Body of pancreas (tissue), 4 donors: ENCODE measurements at regions not wholly inside any gene's neighbourhood (a gene's known extent, or its start where the extent isn't known, plus 50 kb on each side); places are given as distances from the start of the nearest gene placed in this dataset.

Experiments used
- ATAC-seq: fragments of 150-250 bp; one replicate; pipeline ENCODE4 v1.9.1; 2016
- DNase-seq, 4 donors: peaks; one replicate each; pipeline ENCODE4 v3.0.0-alpha.2; 2019
- H3K27ac ChIP-seq, 4 donors: fragments of 200-600 bp; sonication (generic); 1 replicate in 3 of 4; 2 replicates in 1 of 4; pipeline versions ENCODE4 v1.5.1 to v1.6.1; 2016 to 2019; ENCODE audit warnings: mild to moderate bottlenecking in 1 of 4, mixed read lengths in 1 of 4, moderate library complexity in 1 of 4
- H3K27me3 ChIP-seq, 2 donors: fragments of 200-600 bp; sonication (generic); one replicate each; pipeline ENCODE4 v1.6.0; 2016; ENCODE audit warnings: mild to moderate bottlenecking in 1 of 2
- H3K36me3 ChIP-seq, 2 donors: fragments of 200-600 bp; sonication (generic); replicated peaks in 1 of 2; 2 replicates each; pipeline ENCODE4 v1.5.1; 2016; ENCODE audit warnings: low read depth in 2 of 2; ENCODE audit not compliant: insufficient read depth in 1 of 2
- H3K4me1 ChIP-seq: fragments of 200-600 bp; sonication (generic); one replicate; pipeline ENCODE4 v1.6.0; 2016
- H3K4me3 ChIP-seq, 2 donors: fragments of 200-600 bp; sonication (generic); 1 replicate in 1 of 2; 2 replicates in 1 of 2; pipeline ENCODE4 v1.5.1; 2016 to 2019
- H3K9me3 ChIP-seq, 3 donors: fragments of 200-600 bp; sonication (generic); 1 replicate in 2 of 3; 2 replicates in 1 of 3; pipeline ENCODE4 v1.5.1; 2016
- CTCF ChIP-seq, 7 experiments: fragments of 450-650 bp in 4 of 7; fragments of 200-600 bp in 3 of 7; sonication (generic) in 3 of 7; IDR thresholded peaks; one replicate each; pipeline ENCODE4 v1.5.1; 2016 to 2019; ENCODE audit warnings: antibody characterized with exemption in 7 of 7
- POLR2A ChIP-seq, 3 donors: fragments of 450-650 bp; IDR thresholded peaks; one replicate each; pipeline ENCODE4 v1.6.1; 2016; ENCODE audit warnings: antibody characterized with exemption in 3 of 3, mild to moderate bottlenecking in 2 of 3
- WGBS, 2 donors: methylation state at CpG; one replicate each; pipeline ENCODE4 v1.1.5; 2017; 5-methylcytosine and 5-hydroxymethylcytosine counted together
- intact Hi-C: fragments of 100-400 bp; cut with DNase I; formaldehyde crosslinking; loops from one replicate; pipeline ENCODE4 v1.15.1; 2023

DNA sequence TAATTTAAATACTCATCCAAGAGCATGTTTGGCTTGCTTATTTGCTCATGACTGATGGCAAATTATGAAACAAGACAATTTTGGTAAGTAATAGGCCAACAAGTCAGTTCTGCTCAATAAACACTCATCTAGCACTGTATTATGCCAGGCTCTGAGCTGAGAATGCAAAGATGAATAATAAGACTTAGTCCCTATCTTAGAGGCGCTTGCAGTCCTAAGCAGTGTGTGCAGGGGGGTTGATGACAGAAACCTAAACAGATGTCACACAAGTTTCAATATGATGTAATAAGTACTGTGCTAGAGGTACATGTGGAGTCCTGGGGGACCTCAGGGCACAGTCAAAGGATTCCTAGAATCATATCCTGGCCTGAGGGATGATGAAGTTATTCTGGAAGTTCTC is 287.6 kb upstream of the ADRA1B start:
- DNase-seq (no peak), ATAC-seq (no peak)
- no peaks in the 10 kb centered on the region for H3K4me1 ChIP-seq
- TF ChIP-seq POLR2A (IDR thresholded peaks at IDR 0.05) = no peak
- no peak for TF ChIP-seq CTCF (IDR thresholded peaks at IDR 0.05)
- no peaks in the 10 kb centered on the region for H3K36me3 ChIP-seq
- H3K9me3 ChIP-seq = no peaks in the 10 kb centered on the region
- 59 to 91% methylated on average over 1 of the region's 1 CpG for whole genome bisulfite sequencing, 2 donors
- H3K4me3 ChIP-seq = no peak overlapping the region
- no peak overlapping the region for H3K27ac ChIP-seq
- intact Hi-C loops = no loop called here
- H3K27me3 ChIP-seq = no peaks in the 10 kb centered on the region

DNA sequence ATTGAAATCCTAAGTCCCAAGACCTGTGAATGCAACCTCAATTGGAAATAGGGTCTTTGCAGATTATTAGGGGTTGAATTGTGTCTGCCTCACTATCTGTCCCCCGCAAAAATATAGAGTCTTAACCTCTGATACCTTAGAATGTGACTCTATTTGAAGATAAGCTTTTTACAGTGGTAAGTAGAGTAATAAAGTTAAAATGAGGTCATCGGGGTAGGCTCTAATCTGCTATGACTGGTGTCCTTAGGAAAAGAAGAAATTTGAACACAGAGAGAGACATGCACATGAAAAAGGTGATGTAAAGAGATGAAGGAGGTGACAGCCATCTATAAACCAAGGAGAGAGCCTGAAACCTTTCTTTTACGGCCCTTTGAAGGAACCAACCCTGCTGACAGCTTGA is 287.1 kb upstream of the ADRA1B start:
- H3K4me3 ChIP-seq = no peak overlapping the region
- no peak for ATAC-seq
- no peaks in the 10 kb centered on the region for H3K9me3 ChIP-seq
- 61 to 77% methylated on average over 3 of the region's 3 CpGs for WGBS, 2 donors
- no peaks in the 10 kb centered on the region for H3K36me3 ChIP-seq
- no peak for TF ChIP-seq CTCF (IDR thresholded peaks at IDR 0.05)
- no peak for TF ChIP-seq POLR2A (IDR thresholded peaks at IDR 0.05)
- intact Hi-C loops = no loop called here
- DNase-seq = no peak
- H3K27me3 ChIP-seq = no peaks in the 10 kb centered on the region
- H3K4me1 ChIP-seq = no peaks in the 10 kb centered on the region
- H3K27ac ChIP-seq = no peak overlapping the region

DNA sequence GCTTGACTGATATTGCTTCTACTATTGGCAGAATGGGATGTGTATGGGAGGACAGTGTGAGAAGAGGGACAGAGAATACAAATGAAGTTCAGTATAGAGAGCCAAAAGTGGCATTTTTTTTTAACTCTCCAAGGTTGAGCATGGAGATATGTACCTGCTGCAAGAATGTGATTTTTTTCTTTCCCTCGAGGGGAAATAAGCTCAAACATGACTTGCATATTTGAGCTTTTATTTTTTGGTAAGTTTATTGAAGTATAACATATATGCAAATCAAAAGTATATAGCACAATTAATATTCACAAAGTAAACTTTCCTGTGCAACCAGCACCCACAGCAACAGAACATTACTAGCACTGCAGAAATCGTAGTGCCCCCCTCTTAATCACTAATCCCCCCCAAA is 285.7 kb upstream of the ADRA1B start:
- DNase-seq (no peak), ATAC-seq (no peak)
- TF ChIP-seq CTCF (IDR thresholded peaks at IDR 0.05) = no peak
- no peak for TF ChIP-seq POLR2A (IDR thresholded peaks at IDR 0.05)
- no peaks in the 10 kb centered on the region for H3K27me3 ChIP-seq
- H3K36me3 ChIP-seq = no peaks in the 10 kb centered on the region
- intact Hi-C loops = no loop called here
- no peaks in the 10 kb centered on the region for H3K9me3 ChIP-seq
- no peak overlapping the region for H3K27ac ChIP-seq
- H3K4me3 ChIP-seq = no peak overlapping the region
- H3K4me1 ChIP-seq = no peaks in the 10 kb centered on the region
- 22 to 47% methylated on average over 2 of the region's 2 CpGs for WGBS, 2 donors

DNA sequence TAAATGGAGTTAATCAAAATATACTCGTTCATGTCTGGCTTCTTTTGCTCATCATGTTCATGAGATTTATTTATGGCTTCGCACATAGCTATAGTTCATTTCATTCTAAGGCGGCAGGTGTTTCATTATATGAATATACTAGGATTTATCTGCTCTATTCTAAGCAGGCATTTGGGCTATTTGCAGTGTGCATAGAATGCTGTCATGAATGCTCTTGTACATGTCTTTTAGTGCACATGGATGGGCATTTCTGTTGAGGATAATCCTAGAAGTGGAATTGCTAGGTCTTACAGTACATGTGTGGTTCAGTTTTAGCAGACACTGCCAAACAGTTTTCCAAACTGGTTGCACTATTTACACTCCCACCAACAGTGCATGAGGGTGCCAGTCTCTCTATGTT is 285.3 kb upstream of the ADRA1B start:
- H3K27ac ChIP-seq = no peak overlapping the region
- ATAC-seq (no peak), DNase-seq (no peak)
- H3K9me3 ChIP-seq = no peaks in the 10 kb centered on the region
- H3K4me1 ChIP-seq = no peaks in the 10 kb centered on the region
- no peaks in the 10 kb centered on the region for H3K27me3 ChIP-seq
- intact Hi-C loops = no loop called here
- no peak overlapping the region for H3K4me3 ChIP-seq
- TF ChIP-seq POLR2A (IDR thresholded peaks at IDR 0.05) = no peak
- TF ChIP-seq CTCF (IDR thresholded peaks at IDR 0.05) = no peak
- WGBS, 2 donors = 54 to 71% methylated on average over 3 of the region's 3 CpGs
- no peaks in the 10 kb centered on the region for H3K36me3 ChIP-seq

DNA sequence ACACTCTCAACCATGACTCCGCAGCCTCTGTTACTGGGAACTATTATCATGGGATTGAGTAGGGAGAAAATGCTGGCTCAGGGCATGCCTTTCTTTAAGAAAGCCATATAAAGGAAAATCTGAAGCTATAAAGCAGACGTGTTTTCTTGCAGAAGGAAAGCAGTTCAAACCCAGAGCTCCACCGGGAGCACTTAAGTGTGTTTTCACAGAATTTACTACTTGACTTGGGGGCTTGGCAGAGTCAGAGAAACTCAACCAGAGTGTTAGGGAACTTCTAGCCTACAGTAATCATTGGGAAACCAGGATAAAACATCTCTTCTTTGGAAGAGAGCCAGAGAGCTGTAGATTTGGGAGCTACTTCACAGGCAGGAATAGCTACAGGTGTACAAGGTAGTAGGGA is 283.4 kb upstream of the ADRA1B start:
- Histone ChIP-seq H3K9me3 (no peaks in the 10 kb centered on the region), H3K36me3 (no peaks in the 10 kb centered on the region), H3K27ac (no peak overlapping the region), H3K4me1 (no peaks in the 10 kb centered on the region), H3K4me3 (no peak overlapping the region), H3K27me3 (no peaks in the 10 kb centered on the region)
- DNase-seq (no peak), ATAC-seq (no peak)
- 76 to 79% methylated on average over 3 of the region's 3 CpGs for WGBS, 2 donors
- intact Hi-C loops = no loop called here
- TF ChIP-seq POLR2A (IDR thresholded peaks at IDR 0.05) (no peak), CTCF (IDR thresholded peaks at IDR 0.05) (no peak)
